ENCODE measurements at regions not wholly inside any gene's neighbourhood (a gene's known extent, or its start where the extent isn't known, plus 50 kb on each side); places are given as distances from the start of the nearest gene placed in this dataset.
"Not testable (repeated sequence)": the region's sequence is repeated elsewhere in the genome, so short reads cannot be mapped to it uniquely, and the experiment has no call there.

GRCh38 chr3:178352326-178353005 is 183.8 kb upstream of the KCNMB2 start:
- no peak for DNase-seq

DNA sequence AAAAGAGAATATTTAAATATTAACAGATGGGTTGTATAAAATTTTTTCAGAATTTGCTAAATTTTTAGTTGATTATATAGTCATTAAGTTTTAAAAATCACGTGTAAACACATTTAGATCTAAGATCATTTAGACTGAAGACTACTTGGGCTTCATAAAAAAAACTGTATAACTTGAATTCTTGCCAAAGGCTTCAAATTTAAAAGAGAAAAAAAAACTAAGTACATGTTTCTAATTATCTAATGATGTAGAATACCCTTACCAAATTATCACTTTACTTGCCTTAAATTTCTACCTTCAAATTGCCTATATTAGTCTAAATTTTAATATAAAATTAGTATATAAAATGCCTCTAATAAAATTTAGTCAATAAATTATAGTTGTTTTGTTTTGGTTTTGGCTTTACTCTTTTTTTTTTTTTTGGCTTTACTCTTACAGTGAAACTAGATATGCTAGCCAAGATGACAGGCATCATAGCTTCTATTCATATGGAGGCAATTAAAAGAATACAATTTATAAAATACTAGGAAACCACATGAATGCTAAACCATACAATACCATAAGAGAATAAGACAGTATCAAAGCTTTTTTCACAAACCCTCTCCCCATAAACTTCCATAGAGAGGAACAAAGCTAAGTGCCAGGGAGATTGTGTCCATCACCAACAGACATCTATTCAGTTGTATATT is 183.1 kb upstream of the KCNMB2 start:
- DNase-seq = no peak

- DNase-seq = no peak
Observed at GRCh38 chr3:178359728-178360127, 176.5 kb upstream of the KCNMB2 start.

DNA sequence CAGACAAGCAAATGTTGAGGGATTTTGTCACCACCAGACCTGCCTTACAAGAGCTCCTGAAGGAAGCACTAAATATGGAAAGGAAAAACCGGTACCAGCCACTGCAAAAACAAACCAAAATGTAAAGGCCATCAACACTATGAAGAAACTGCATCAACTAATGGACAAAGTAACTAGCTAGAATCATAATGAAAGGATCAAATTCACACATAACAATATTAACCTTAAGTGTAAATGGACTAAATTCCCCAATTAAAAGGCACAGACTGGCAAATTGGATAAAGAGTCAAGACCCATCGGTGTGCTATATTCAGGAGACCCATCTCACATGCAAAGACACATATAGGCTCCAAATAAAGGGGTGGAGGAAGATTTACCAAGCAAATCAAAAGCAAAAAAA is 173.2 kb upstream of the KCNMB2 start:
- not testable (repeated sequence) for DNase-seq

DNA sequence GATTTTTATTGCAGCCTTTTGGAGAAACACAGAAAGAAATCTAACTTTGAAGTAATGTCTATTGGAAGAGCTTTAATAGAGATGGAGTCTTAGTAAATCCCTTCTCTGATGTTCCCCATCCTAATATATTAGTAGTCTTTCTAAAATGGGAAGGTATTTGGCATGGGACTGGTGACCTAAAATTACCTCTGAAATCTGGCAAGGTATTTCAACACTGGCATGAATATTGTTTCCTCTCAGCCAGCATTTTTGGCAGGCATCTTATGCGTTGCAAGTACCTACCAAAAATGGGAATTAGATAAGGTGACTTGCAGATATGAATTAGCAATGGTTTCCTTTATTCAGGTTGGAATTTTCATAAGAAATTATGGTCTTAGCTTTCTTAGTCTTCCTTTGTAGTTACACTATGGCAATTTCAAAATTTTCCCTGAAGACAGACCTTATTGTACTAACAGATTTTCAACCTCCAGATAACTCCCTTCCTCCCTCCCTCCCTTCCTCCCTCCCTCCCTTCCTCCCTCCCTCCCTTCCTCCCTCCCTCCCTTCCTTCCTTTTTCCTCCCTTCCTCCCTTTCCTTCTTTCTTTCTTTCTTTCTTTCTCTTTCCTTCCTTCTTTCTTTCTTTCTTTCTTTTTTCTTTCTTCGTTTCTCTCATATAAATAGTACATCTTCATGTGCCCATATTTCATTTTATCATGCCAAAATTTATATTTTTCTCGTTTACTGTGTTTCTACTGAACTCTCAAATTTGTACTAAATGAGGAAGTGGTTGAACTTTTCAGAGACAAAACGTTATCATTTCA is 168.2 kb upstream of the KCNMB2 start:
- DNase-seq = no peak

DNA sequence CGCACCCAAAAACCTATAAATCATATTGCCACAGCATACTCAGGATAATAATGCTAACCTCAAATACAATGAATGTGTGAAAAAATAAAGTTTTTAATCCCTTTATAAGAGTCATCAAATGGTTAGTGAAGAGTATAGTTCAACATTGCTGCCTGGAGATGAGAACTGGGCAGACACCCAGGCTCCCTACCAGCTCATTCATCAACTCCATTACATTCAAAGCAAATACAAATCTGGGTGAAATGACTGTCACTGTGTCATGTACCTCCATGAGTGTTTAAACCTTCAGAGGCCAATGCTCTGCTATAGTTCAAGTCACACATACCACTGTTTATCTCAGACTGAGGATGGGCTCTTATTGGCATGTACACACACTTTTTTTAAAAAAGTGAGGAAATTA is 167.2 kb upstream of the KCNMB2 start:
- DNase-seq = no peak

DNA sequence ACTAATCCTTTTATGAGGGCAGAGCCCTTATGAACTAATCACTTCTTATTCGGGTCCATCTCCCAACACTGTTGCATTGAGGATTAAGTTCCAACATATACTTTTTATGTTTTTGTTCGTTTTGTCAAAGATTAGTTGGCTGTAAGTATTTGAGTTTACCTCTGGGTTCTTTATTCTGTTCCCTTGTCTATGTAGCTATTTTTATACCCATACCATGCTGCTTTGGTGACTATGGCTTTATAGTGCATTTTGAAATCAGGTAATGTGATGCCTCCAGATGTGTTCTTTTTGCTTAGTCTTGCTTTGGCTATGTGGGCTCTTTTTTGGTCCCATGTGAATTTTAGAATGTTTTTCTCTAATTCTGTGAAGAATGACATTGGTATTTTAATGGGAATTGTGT is 166.4 kb upstream of the KCNMB2 start:
- no peak for DNase-seq

- no peak for DNase-seq
Observed at GRCh38 chr3:178370387-178370786, 165.8 kb upstream of the KCNMB2 start.

DNA sequence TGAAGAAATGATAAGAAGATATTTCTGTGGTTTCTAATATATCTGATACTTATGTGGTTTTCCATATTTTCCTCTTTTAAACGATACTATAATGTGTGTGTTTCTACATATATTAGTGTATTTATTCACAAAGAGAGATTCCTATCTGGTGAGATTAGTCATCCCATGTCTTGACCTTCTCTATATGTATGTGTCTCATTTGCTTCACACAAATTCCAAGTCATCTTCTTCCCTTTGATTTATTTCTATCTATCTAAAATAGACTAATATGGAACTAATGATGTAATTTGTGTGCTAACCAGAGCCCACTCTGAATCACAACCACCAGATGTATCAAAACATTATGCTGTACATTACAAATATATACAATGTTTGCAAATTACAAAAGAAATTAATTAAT is 154.7 kb upstream of the KCNMB2 start:
- no peak for DNase-seq

DNA sequence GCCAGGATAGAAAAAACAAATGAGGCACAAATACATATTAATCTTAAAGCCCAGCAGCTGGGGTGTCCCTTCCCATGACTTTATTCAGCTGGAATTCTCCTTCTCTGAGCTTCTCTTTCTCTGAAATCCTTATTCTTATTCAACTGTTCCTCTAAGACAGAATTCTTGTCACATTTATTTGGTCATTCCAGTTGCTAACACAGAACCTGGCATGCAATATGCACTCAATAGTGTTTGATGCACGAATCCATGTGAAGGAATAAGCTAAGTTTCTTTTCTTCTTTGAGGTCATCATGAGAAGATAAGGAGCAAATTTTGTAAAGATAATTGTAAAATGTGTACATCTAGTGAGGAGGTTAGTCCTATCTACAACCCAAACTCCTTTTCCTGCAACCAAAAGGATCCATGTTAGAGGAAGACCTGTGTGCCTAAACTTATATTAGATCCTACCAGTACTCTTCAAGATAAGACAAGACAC is 154.2 kb upstream of the KCNMB2 start:
- DNase-seq = no peak

GRCh38 chr3:178382449-178383061 is 153.7 kb upstream of the KCNMB2 start:
- no peak for DNase-seq

GRCh38 chr3:178384321-178385230 is 151.7 kb upstream of the KCNMB2 start:
- no peak for DNase-seq

DNA sequence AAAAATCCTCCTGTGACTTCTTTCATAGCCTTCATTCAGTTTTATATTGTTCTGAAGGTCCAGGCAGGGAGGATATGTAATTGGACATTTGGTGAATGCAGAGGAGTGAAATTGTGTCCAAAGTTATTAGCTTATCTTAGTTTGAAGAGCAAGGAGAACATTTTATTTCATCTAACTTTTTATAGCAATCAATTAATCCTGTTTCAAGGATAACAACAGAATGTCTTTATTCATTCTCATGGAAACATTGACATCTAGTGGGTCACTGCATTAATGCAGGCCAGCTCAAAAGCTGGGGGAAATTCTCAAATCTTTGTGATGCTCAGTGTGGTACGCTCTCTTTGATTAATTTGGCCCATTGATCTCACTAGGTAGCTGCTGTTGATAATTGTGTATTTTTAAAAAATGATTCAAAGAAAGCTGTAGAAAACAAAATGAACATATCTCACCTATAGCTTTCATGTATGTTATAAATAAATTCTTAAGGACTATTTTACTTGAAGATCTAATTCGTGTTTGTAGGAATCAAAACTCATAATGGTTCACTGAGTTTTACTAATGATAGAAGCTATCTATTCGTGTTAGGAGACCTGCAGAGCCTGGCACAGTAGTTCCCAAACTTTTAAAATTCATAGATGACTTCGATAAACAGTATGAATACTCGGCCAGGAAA is 150.8 kb upstream of the KCNMB2 start:
- DNase-seq = peak; percentile 1

GRCh38 chr3:178386401-178386800 is 149.8 kb upstream of the KCNMB2 start:
- DNase-seq = no peak

- no peak for DNase-seq
Observed at GRCh38 chr3:178386880-178387279, 149.4 kb upstream of the KCNMB2 start.

DNA sequence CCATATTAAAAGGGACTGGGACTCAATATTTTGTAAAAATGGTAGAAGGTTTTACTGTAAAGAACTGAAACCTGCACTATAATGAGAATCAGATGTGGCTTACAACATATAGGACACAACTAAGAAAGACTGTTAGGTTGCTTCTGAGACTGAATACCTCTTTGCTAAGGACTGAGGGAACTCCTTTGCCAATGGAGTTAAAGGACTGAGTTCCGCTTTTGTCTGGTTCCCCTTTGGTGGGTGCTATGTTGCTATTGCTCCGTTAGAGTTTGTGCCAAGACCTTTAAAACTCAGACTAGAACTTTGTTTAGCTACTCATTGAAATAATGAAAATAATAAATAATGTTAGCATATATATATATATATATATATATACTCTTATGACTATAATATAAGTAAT is 147.8 kb upstream of the KCNMB2 start:
- DNase-seq = no peak

DNA sequence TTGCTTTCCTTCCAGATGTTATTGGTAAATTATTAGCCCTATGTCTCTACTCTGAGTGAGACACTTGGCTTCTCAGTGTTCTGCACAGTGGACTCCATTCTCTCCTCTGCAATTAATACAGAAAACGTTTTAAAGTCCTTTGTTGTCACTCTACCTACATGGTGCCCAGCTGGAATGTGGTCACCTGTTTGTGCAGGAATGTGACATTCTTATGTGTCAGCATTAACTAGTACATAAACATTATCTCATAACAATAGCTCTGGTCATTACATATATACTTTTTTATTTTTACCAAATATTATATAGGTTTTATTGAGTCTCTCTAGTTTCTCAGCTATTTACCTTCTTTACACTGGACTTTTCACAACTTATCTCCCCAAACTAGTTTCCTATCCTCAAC is 147.0 kb upstream of the KCNMB2 start:
- no peak for DNase-seq

- DNase-seq = no peak
Observed at GRCh38 chr3:178392511-178392926, 143.7 kb upstream of the KCNMB2 start.

GRCh38 chr3:178393146-178393545 is 143.1 kb upstream of the KCNMB2 start:
- DNase-seq = no peak

GRCh38 chr3:178393824-178394223 is 142.4 kb upstream of the KCNMB2 start:
- DNase-seq = no peak

- DNase-seq = no peak
Observed at GRCh38 chr3:178396318-178396717, 139.9 kb upstream of the KCNMB2 start.

DNA sequence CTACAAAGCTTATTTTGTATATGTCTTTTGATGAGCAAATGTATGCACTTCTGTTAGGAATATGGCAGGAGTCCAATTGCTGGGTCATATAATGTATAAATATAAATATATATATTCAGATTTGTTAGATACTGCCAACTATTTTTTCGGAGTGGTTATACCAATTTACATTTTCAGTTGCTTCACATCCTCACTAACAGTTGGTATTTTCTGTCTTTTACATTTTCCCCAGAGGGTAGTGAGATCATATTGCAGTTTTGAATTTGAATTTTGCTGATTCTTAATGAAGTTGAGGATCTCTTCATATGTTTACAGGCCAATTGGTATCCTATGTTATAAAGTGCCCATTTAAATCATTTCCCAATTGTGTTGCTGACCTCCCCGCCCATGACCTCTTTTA is 139.0 kb upstream of the KCNMB2 start:
- DNase-seq = no peak

Data from NCI-H1048 (cell line).